Mesendoderm (in vitro differentiated cells): ENCODE measurements at regions not wholly inside any gene's neighbourhood (a gene's known extent, or its start where the extent isn't known, plus 50 kb on each side); places are given as distances from the start of the nearest gene placed in this dataset.
A peak's percentile ranks its signal among the peaks of the same experiment; 100 is the strongest.
"Not testable (repeated sequence)": the region's sequence is repeated elsewhere in the genome, so short reads cannot be mapped to it uniquely, and the experiment has no call there.

Experiments
- DNase-seq: peaks from one replicate; pipeline ENCODE4 v3.0.0; 2013
- H2AK5ac ChIP-seq: 2 replicates; pipeline ENCODE4 v1.6.1; 2013; ENCODE audit warnings: low read length, inconsistent platforms
- H2BK120ac ChIP-seq: 2 replicates; pipeline ENCODE4 v1.6.1; 2013; ENCODE audit warnings: low read depth, mild to moderate bottlenecking, low read length, moderate library complexity, mixed read lengths
- H2BK15ac ChIP-seq: replicated peaks from 2 replicates; pipeline ENCODE4 v1.6.1; 2013; ENCODE audit warnings: low read depth, mild to moderate bottlenecking, moderate library complexity
- H2BK5ac ChIP-seq: 2 replicates; pipeline ENCODE4 v1.6.1; 2013; ENCODE audit warnings: low read length, inconsistent platforms
- H3K18ac ChIP-seq: 2 replicates; pipeline ENCODE4 v1.6.1; 2013; ENCODE audit warnings: mild to moderate bottlenecking, low read length, mixed read lengths
- H3K23ac ChIP-seq: one replicate; pipeline ENCODE4 v1.6.1; 2013; ENCODE audit warnings: low read length
- H3K27ac ChIP-seq: 2 replicates; pipeline ENCODE4 v1.5.1; 2013; ENCODE audit warnings: low read depth, mild to moderate bottlenecking, inconsistent platforms, low read length, moderate library complexity
- H3K27me3 ChIP-seq: 2 replicates; pipeline ENCODE4 v1.6.1; 2013; ENCODE audit warnings: low read length, control low read depth, mild to moderate bottlenecking, inconsistent platforms; ENCODE audit not compliant: insufficient read depth, poor library complexity
- H3K36me3 ChIP-seq: 2 replicates; pipeline ENCODE4 v1.6.1; 2013; ENCODE audit warnings: low read length, inconsistent platforms; ENCODE audit not compliant: control insufficient read depth, insufficient read depth
- H3K4ac ChIP-seq: one replicate; pipeline ENCODE4 v1.6.1; 2013; ENCODE audit warnings: low read depth, mild to moderate bottlenecking, low read length, moderate library complexity
- H3K4me1 ChIP-seq: 2 replicates; pipeline ENCODE4 v1.6.1; 2013; ENCODE audit warnings: low read depth, low read length, inconsistent platforms; ENCODE audit not compliant: control insufficient read depth
- H3K4me2 ChIP-seq: 2 replicates; pipeline ENCODE4 v1.6.1; 2013; ENCODE audit warnings: low read length
- H3K4me3 ChIP-seq: 2 replicates; pipeline ENCODE4 v1.5.1; 2013; ENCODE audit warnings: mild to moderate bottlenecking, low read length
- H3K56ac ChIP-seq: one replicate; pipeline ENCODE4 v1.6.1; 2013; ENCODE audit warnings: low read length
- H3K79me1 ChIP-seq: 2 replicates; pipeline ENCODE4 v1.6.1; 2013; ENCODE audit warnings: low read length, inconsistent platforms
- H3K79me2 ChIP-seq: 2 replicates; pipeline ENCODE4 v1.6.1; 2013; ENCODE audit warnings: mild to moderate bottlenecking, low read length; ENCODE audit not compliant: control insufficient read depth, insufficient read depth
- H3K9ac ChIP-seq: 2 replicates; pipeline ENCODE4 v1.6.1; 2013; ENCODE audit warnings: low read length, inconsistent platforms
- H4K5ac ChIP-seq: one replicate; pipeline ENCODE4 v1.6.1; 2013; ENCODE audit warnings: low read length
- H4K8ac ChIP-seq: one replicate; pipeline ENCODE4 v1.6.1; 2013; ENCODE audit warnings: low read depth, mild to moderate bottlenecking, control low read depth, low read length, moderate library complexity
- WGBS: extraction: QIAGEN DNeasy Blood & Tissue Kit; methylation state at CpG from one replicate; pipeline ENCODE4 v1.1.7; 2013; ENCODE audit warnings: low lambda C conversion rate, missing lambda C conversion rate; ENCODE audit not compliant: insufficient coverage; ENCODE audit errors: extremely low coverage; 5-methylcytosine and 5-hydroxymethylcytosine counted together

- H4K5ac ChIP-seq = no peak overlapping the region
- no peak overlapping the region for H2BK15ac ChIP-seq
- no peak overlapping the region for H3K27ac ChIP-seq
- H4K8ac ChIP-seq = peak overlapping the region; percentile 5
- no peak overlapping the region for H3K4me3 ChIP-seq
- H2BK5ac ChIP-seq = no peak overlapping the region
- no peaks in the 10 kb centered on the region for H3K4me1 ChIP-seq
- H2BK120ac ChIP-seq = no peak overlapping the region
- H3K4ac ChIP-seq = no peak overlapping the region
- H3K9ac ChIP-seq = no peak overlapping the region
- no peaks in the 10 kb centered on the region for H3K27me3 ChIP-seq
- H2AK5ac ChIP-seq = no peak overlapping the region
- no peaks in the 10 kb centered on the region for H3K36me3 ChIP-seq
- DNase-seq = no peak
- H3K18ac ChIP-seq = no peak overlapping the region
- no CpG with 5 or more reads among the region's 6 CpGs for WGBS
- H3K56ac ChIP-seq = no peak overlapping the region
- no peaks in the 10 kb centered on the region for H3K79me1 ChIP-seq
- no peak overlapping the region for H3K4me2 ChIP-seq
- no peak overlapping the region for H3K23ac ChIP-seq
- no peaks in the 10 kb centered on the region for H3K79me2 ChIP-seq
These were observed 88.5 kb upstream of the LCORL start for GRCh38 chr4:18110099-18110498.

- no peak overlapping the region for H3K56ac ChIP-seq
- no peak overlapping the region for H3K9ac ChIP-seq
- H3K36me3 ChIP-seq = no peaks in the 10 kb centered on the region
- no CpG with 5 or more reads among the region's 3 CpGs for WGBS
- H3K23ac ChIP-seq = no peak overlapping the region
- H3K18ac ChIP-seq = no peak overlapping the region
- no peak overlapping the region for H4K8ac ChIP-seq
- H3K79me1 ChIP-seq = no peaks in the 10 kb centered on the region
- no peak for DNase-seq
- H3K4me1 ChIP-seq = no peaks in the 10 kb centered on the region
- no peaks in the 10 kb centered on the region for H3K27me3 ChIP-seq
- H2BK120ac ChIP-seq = no peak overlapping the region
- no peak overlapping the region for H2BK15ac ChIP-seq
- H4K5ac ChIP-seq = no peak overlapping the region
- no peak overlapping the region for H3K27ac ChIP-seq
- no peak overlapping the region for H3K4ac ChIP-seq
- H3K4me3 ChIP-seq = no peak overlapping the region
- no peak overlapping the region for H2AK5ac ChIP-seq
- no peak overlapping the region for H3K4me2 ChIP-seq
- H2BK5ac ChIP-seq = no peak overlapping the region
- no peaks in the 10 kb centered on the region for H3K79me2 ChIP-seq
These were observed 88.1 kb upstream of the LCORL start for GRCh38 chr4:18109676-18110075.

GRCh38 chr4:18107848-18108528 lies 86.4 kb upstream of the LCORL start:
- not testable (repeated sequence) for H3K4me2 ChIP-seq, H3K36me3 ChIP-seq, H3K4me3 ChIP-seq, H2BK120ac ChIP-seq, H3K4ac ChIP-seq, H4K8ac ChIP-seq, H3K9ac ChIP-seq, H4K5ac ChIP-seq, DNase-seq, H3K4me1 ChIP-seq, H2BK15ac ChIP-seq, H2BK5ac ChIP-seq, H3K79me1 ChIP-seq, H3K56ac ChIP-seq, H3K18ac ChIP-seq, H3K23ac ChIP-seq, H3K27ac ChIP-seq, H3K27me3 ChIP-seq, H3K79me2 ChIP-seq, H2AK5ac ChIP-seq
- WGBS = no CpG with 5 or more reads among the region's 4 CpGs

GRCh38 chr4:18106620-18107019 lies 85.1 kb upstream of the LCORL start:
- no peak overlapping the region for H3K27ac ChIP-seq
- no CpG with 5 or more reads among the region's 5 CpGs for WGBS
- DNase-seq = no peak

GRCh38 chr4:18105030-18106011 lies 83.8 kb upstream of the LCORL start:
- Histone ChIP-seq H2BK5ac (no peak overlapping the region), H3K27ac (no peak overlapping the region), H3K4me2 (no peak overlapping the region), H3K9ac (no peak overlapping the region), H3K4ac (no peak overlapping the region), H3K36me3 (no peaks in the 10 kb centered on the region), H4K8ac (no peak overlapping the region), H3K4me1 (no peaks in the 10 kb centered on the region), H3K56ac (no peak overlapping the region), H3K27me3 (no peaks in the 10 kb centered on the region), H3K4me3 (no peak overlapping the region), H3K23ac (no peak overlapping the region), H3K79me2 (no peaks in the 10 kb centered on the region), H3K18ac (no peak overlapping the region), H2BK15ac (no peak overlapping the region), H4K5ac (no peak overlapping the region), H2AK5ac (no peak overlapping the region), H2BK120ac (no peak overlapping the region), H3K79me1 (no peaks in the 10 kb centered on the region)
- no CpG with 5 or more reads among the region's 4 CpGs for WGBS
- DNase-seq = no peak

More at GRCh38 chr4:18106620-18107019, 85.1 kb upstream of the LCORL start:
- Histone ChIP-seq H2BK5ac (no peak overlapping the region), H3K27me3 (no peaks in the 10 kb centered on the region), H3K79me1 (no peaks in the 10 kb centered on the region), H4K5ac (no peak overlapping the region), H3K4me1 (no peaks in the 10 kb centered on the region), H3K56ac (no peak overlapping the region), H3K4ac (no peak overlapping the region), H3K36me3 (no peaks in the 10 kb centered on the region), H4K8ac (no peak overlapping the region), H2BK15ac (no peak overlapping the region), H2AK5ac (no peak overlapping the region), H2BK120ac (no peak overlapping the region), H3K9ac (no peak overlapping the region), H3K79me2 (no peaks in the 10 kb centered on the region), H3K23ac (no peak overlapping the region), H3K4me3 (no peak overlapping the region), H3K18ac (no peak overlapping the region), H3K4me2 (no peak overlapping the region)
